IMR-90 (cell line): ENCODE measurements at regions not wholly inside any gene's neighbourhood (a gene's known extent, or its start where the extent isn't known, plus 50 kb on each side); places are given as distances from the start of the nearest gene placed in this dataset.
"Not testable (repeated sequence)": the region's sequence is repeated elsewhere in the genome, so short reads cannot be mapped to it uniquely, and the experiment has no call there.

Experiments used
- ATAC-seq: fragments of 200-7000 bp; cut with Tn5 transposase; 2 replicates; pipeline ENCODE4 v1.9.1; 2020; ENCODE audit warnings: low read depth, mild to moderate bottlenecking, moderate library complexity
- BruUV-seq: library from RNA; stranded (reverse); fragments of 400-500 nt; replicated peaks from 2 replicates; lab custom pipeline; 2021; lab: Mats Ljungman, UMichigan
- CTCF ChIA-PET: fragments of 300-600 bp; formaldehyde crosslinking; extraction: SDS; loops from one replicate; lab custom pipeline; 2021; ENCODE audit warnings: antibody characterized with exemption; lab: Yijun Ruan, JAX
- POLR2A ChIA-PET: fragments of 300-600 bp; sonication (Branson Sonifier 250); formaldehyde crosslinking; loops from one replicate; lab custom pipeline; 2022; ENCODE audit warnings: antibody characterized with exemption; ENCODE audit not compliant: unreplicated experiment; lab: Charles Lee
- DNase-seq: peaks from one replicate; pipeline ENCODE4 v3.0.0; 2013
- H2AFZ ChIP-seq: replicated peaks from 2 replicates; pipeline ENCODE3; 2013; ENCODE audit warnings: low read length, mild to moderate bottlenecking; ENCODE audit not compliant: poor library complexity
- H2AK5ac ChIP-seq: 2 replicates; pipeline ENCODE4 v1.6.1; 2013; ENCODE audit warnings: low read depth, low read length, inconsistent platforms
- H2AK9ac ChIP-seq: replicated peaks from 2 replicates; pipeline ENCODE3; 2013; ENCODE audit warnings: mild to moderate bottlenecking, low read depth, low read length, moderate library complexity; ENCODE audit not compliant: poor library complexity
- H2BK120ac ChIP-seq: 2 replicates; pipeline ENCODE4 v1.6.1; 2013; ENCODE audit warnings: low read depth, low read length, inconsistent platforms
- H2BK15ac ChIP-seq: 3 replicates; pipeline ENCODE4 v1.6.1; 2013; ENCODE audit warnings: low read depth, low read length, inconsistent platforms
- H2BK20ac ChIP-seq: 2 replicates; pipeline ENCODE4 v1.6.1; 2013; ENCODE audit warnings: low read depth, mild to moderate bottlenecking, inconsistent platforms, low read length, moderate library complexity
- H2BK5ac ChIP-seq: 2 replicates; pipeline ENCODE4 v1.6.1; 2013; ENCODE audit warnings: mild to moderate bottlenecking, low read depth, low read length, inconsistent platforms; ENCODE audit not compliant: poor library complexity, severe bottlenecking
- H3K14ac ChIP-seq: replicated peaks from 2 replicates; pipeline ENCODE4 v1.6.1; 2013; ENCODE audit warnings: low read depth, low read length, inconsistent platforms
- H3K18ac ChIP-seq: 2 replicates; pipeline ENCODE4 v1.6.1; 2013; ENCODE audit warnings: low read depth, low read length, control low read depth
- H3K23ac ChIP-seq: 2 replicates; pipeline ENCODE4 v1.6.1; 2013; ENCODE audit warnings: low read depth, low read length, inconsistent platforms
- H3K27ac ChIP-seq: 2 replicates; pipeline ENCODE4 v1.5.1; 2013; ENCODE audit warnings: mild to moderate bottlenecking, control low read depth, low read length; ENCODE audit not compliant: insufficient read depth
- H3K27me3 ChIP-seq: 2 replicates; pipeline ENCODE4 v1.6.1; 2013; ENCODE audit warnings: low read length; ENCODE audit not compliant: control insufficient read depth, insufficient read depth
- H3K36me3 ChIP-seq: 2 replicates; pipeline ENCODE4 v1.6.1; 2013; ENCODE audit warnings: low read length, mixed read lengths; ENCODE audit not compliant: control insufficient read depth, insufficient read depth
- H3K4ac ChIP-seq: 2 replicates; pipeline ENCODE4 v1.6.1; 2013; ENCODE audit warnings: low read depth, low read length, inconsistent platforms
- H3K4me1 ChIP-seq: 2 replicates; pipeline ENCODE4 v1.6.1; 2013; ENCODE audit warnings: low read length, mixed read lengths; ENCODE audit not compliant: control insufficient read depth, insufficient read depth
- H3K4me2 ChIP-seq: 2 replicates; pipeline ENCODE4 v1.6.1; 2013; ENCODE audit warnings: low read depth, mild to moderate bottlenecking, control low read depth, low read length, moderate library complexity
- H3K4me3 ChIP-seq: 2 replicates; pipeline ENCODE4 v1.5.1; 2013; ENCODE audit warnings: low read depth, mild to moderate bottlenecking, control low read depth, low read length, moderate library complexity; ENCODE audit not compliant: insufficient read depth
- H3K56ac ChIP-seq: 2 replicates; pipeline ENCODE4 v1.6.1; 2013; ENCODE audit warnings: low read length, inconsistent platforms; ENCODE audit not compliant: insufficient read depth; ENCODE audit errors: extremely low read depth
- H3K79me1 ChIP-seq, 2 experiments: 2 replicates each; pipeline ENCODE4 v1.6.1; 2013; ENCODE audit warnings: low read length in 2 of 2, inconsistent platforms in 1 of 2, low read depth in 1 of 2
- H3K9ac ChIP-seq: 2 replicates; pipeline ENCODE4 v1.6.1; 2013; ENCODE audit warnings: low read depth, low read length, control low read depth
- H3K9me1 ChIP-seq: 2 replicates; pipeline ENCODE4 v1.6.1; 2013; ENCODE audit warnings: low read length, inconsistent platforms; ENCODE audit not compliant: insufficient read depth
- H3K9me3 ChIP-seq: 2 replicates; pipeline ENCODE4 v1.6.1; 2013; ENCODE audit warnings: low read length; ENCODE audit not compliant: control insufficient read depth, insufficient read depth
- H4K20me1 ChIP-seq: 2 replicates; pipeline ENCODE4 v1.6.1; 2013; ENCODE audit warnings: low read length, inconsistent platforms; ENCODE audit not compliant: insufficient read depth
- H4K5ac ChIP-seq: 2 replicates; pipeline ENCODE4 v1.6.1; 2013; ENCODE audit warnings: mild to moderate bottlenecking, low read depth, low read length, control low read depth
- H4K8ac ChIP-seq, 2 experiments: 2 replicates each; pipeline ENCODE4 v1.6.1; 2013; ENCODE audit warnings: low read depth in 2 of 2, low read length in 2 of 2, control low read depth in 1 of 2, inconsistent platforms in 1 of 2
- H4K91ac ChIP-seq: 2 replicates; pipeline ENCODE4 v1.6.1; 2013; ENCODE audit warnings: low read depth, low read length, inconsistent platforms; ENCODE audit not compliant: insufficient read depth
- CTCF ChIP-seq: conservative IDR thresholded peaks from 2 replicates; pipeline ENCODE4 v1.5.1; 2012; ENCODE audit warnings: mild to moderate bottlenecking, low read depth, low read length, improper control_type of control experiment
- MAZ ChIP-seq: IDR thresholded peaks from 2 replicates; pipeline ENCODE4 v1.6.1; 2012; ENCODE audit warnings: low read depth, mild to moderate bottlenecking, low read length, improper control_type of control experiment, moderate library complexity, borderline replicate concordance
- WGBS, 2 experiments: methylation state at CpG; one replicate each; pipeline versions ENCODE4 v1.1.5 to v1.1.7; 2013; ENCODE audit warnings: missing lambda C conversion rate in 2 of 2; ENCODE audit not compliant: insufficient read length in 1 of 2; ENCODE audit errors: extremely low coverage in 2 of 2; 5-methylcytosine and 5-hydroxymethylcytosine counted together
- dilution Hi-C: fragments of 300-500 bp; cut with HindIII; formaldehyde crosslinking; loops from one replicate; pipeline ENCODE4 v1.14.3; 2018; ENCODE audit warnings: low sequenced_read_pairs; ENCODE audit not compliant: unreplicated experiment
- in situ Hi-C: fragments of 300-500 bp; cut with MboI; formaldehyde crosslinking; loops from 3 replicates; pipeline ENCODE4 v1.14.3; 2019; ENCODE audit warnings: low sequenced_read_pairs, inconsistent platforms, mixed read lengths
- intact Hi-C: fragments of 100-400 bp; cut with micrococcal nuclease; formaldehyde crosslinking; loops from 2 replicates; pipeline ENCODE4 v1.10.0; 2022

- BruUV-seq, dilution Hi-C loops, H4K91ac ChIP-seq, H3K36me3 ChIP-seq, CTCF ChIA-PET, H2BK120ac ChIP-seq, H3K27ac ChIP-seq, H3K9me3 ChIP-seq, H3K23ac ChIP-seq, H2BK20ac ChIP-seq, H3K9me1 ChIP-seq, in situ Hi-C loops, H2AK9ac ChIP-seq, H2AK5ac ChIP-seq, H2BK5ac ChIP-seq, H3K27me3 ChIP-seq, intact Hi-C loops, H4K8ac ChIP-seq, H3K4me1 ChIP-seq, H3K14ac ChIP-seq, H3K79me1 ChIP-seq, POLR2A ChIA-PET, H3K18ac ChIP-seq, H2BK15ac ChIP-seq, H4K5ac ChIP-seq, H4K20me1 ChIP-seq, H3K4ac ChIP-seq: not testable (repeated sequence)
- Histone ChIP-seq H3K56ac (0 out of 2 replicates have a peak overlapping the region, but pooled peaks have one; percentile 6), H2AFZ (peak overlapping the region; percentile 85), H3K4me2 (peak overlapping the region; percentile 95), H3K4me3 (peak overlapping the region; percentile 43), H3K9ac (peak overlapping the region; percentile 47)
- peak; percentile 17; the same call in 1 of the 2 replicates for TF ChIP-seq MAZ
- TF ChIP-seq CTCF: peak; percentile 25; the same call in 1 of the 2 replicates
- DNase-seq: peak; percentile 51
- ATAC-seq: peak; percentile 89
- 1% methylated on average over 17 of the region's 111 CpGs; no CpG with 5 or more reads in 1 of the 2 experiments for WGBS, 2 experiments
Measured at GRCh38 chr9:85805134-85806005, 63.6 kb upstream of the AGTPBP1 start.

GRCh38 chr9:85808329-85808728 is 66.6 kb upstream of the AGTPBP1 start:
- H3K9ac ChIP-seq, H2AK9ac ChIP-seq, H4K5ac ChIP-seq, H3K4me2 ChIP-seq, CTCF ChIA-PET, POLR2A ChIA-PET, H3K27me3 ChIP-seq, H3K27ac ChIP-seq, in situ Hi-C loops, H3K4me1 ChIP-seq, H3K36me3 ChIP-seq, H3K4me3 ChIP-seq, H3K14ac ChIP-seq, intact Hi-C loops, H2AFZ ChIP-seq, DNase-seq, H2BK5ac ChIP-seq, H3K56ac ChIP-seq, H4K91ac ChIP-seq, H3K23ac ChIP-seq, H3K4ac ChIP-seq, ATAC-seq, H4K8ac ChIP-seq, H3K9me1 ChIP-seq, H2AK5ac ChIP-seq, H3K9me3 ChIP-seq, H3K18ac ChIP-seq, dilution Hi-C loops, H2BK20ac ChIP-seq, H2BK120ac ChIP-seq, H2BK15ac ChIP-seq, H3K79me1 ChIP-seq, H4K20me1 ChIP-seq: not testable (repeated sequence)
- BruUV-seq: TSS peak; percentile 20
- WGBS, 2 experiments: 100% methylated on average over 2 of the region's 2 CpGs; no CpG with 5 or more reads in 1 of the 2 experiments
